GM18517 (cell line): ENCODE measurements at regions not wholly inside any gene's neighbourhood (a gene's known extent, or its start where the extent isn't known, plus 50 kb on each side); places are given as distances from the start of the nearest gene placed in this dataset.

Experiments
- ATAC-seq: cut with Tn5 transposase; IDR thresholded peaks from one replicate; pipeline ENCODE4 v1.9.1; 2021; ENCODE audit warnings: mild to moderate bottlenecking, moderate library complexity; ENCODE audit not compliant: unreplicated experiment

GRCh38 chrX:66328950-66329596, 165.0 kb downstream of the HEPH start:
- no peak for ATAC-seq

DNA sequence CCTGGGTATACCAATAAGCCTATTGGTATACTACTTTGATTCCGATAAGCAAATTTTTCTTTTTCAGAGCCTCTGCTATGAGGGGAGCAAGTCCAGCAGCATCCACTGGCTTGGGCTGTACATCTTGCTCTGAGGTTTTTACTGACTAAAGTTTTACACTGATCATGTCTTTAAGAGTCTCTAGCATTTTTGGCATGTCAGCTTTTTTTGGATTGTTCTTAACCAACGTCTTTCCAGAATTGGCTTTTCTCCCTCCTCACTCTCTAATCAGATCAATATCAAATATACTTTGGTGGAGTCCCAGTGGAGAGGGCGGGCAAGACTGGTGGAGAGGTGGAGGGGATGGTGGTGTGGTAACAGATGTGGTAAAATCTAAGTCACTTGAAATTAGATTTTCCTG, 196.8 kb downstream of the HEPH start:
- no peak for ATAC-seq

GRCh38 chrX:66384722-66385121, 220.7 kb downstream of the HEPH start:
- no peak for ATAC-seq

GRCh38 chrX:66399273-66399672, 235.2 kb downstream of the HEPH start:
- no peak for ATAC-seq

GRCh38 chrX:66402165-66402564, 236.7 kb downstream of the EDA2R start:
- no peak for ATAC-seq

GRCh38 chrX:66408507-66408906, 230.4 kb downstream of the EDA2R start:
- peak; percentile 71 for ATAC-seq

GRCh38 chrX:66410806-66411205, 228.1 kb downstream of the EDA2R start:
- no peak for ATAC-seq
